Glutamatergic neuron (in vitro differentiated cells): ENCODE measurements at regions not wholly inside any gene's neighbourhood (a gene's known extent, or its start where the extent isn't known, plus 50 kb on each side); places are given as distances from the start of the nearest gene placed in this dataset.

ENCODE experiments used
- DNase-seq: peaks from one replicate; pipeline ENCODE4 v3.0.0; 2022
- H3K27ac Mint-ChIP-seq: one replicate; pipeline ENCODE4 v1.8.0; 2020; ENCODE audit warnings: mild to moderate bottlenecking, mixed read lengths, inconsistent platforms; ENCODE audit not compliant: unreplicated experiment
- H3K27me3 Mint-ChIP-seq: one replicate; pipeline ENCODE4 v1.8.0; 2020; ENCODE audit warnings: mild to moderate bottlenecking, moderate library complexity, mixed read lengths, inconsistent platforms; ENCODE audit not compliant: unreplicated experiment
- H3K36me3 Mint-ChIP-seq: one replicate; pipeline ENCODE4 v1.8.0; 2020; ENCODE audit warnings: mild to moderate bottlenecking, mixed read lengths, inconsistent platforms; ENCODE audit not compliant: unreplicated experiment
- H3K4me1 Mint-ChIP-seq: one replicate; pipeline ENCODE4 v1.8.0; 2020; ENCODE audit warnings: mild to moderate bottlenecking, low read depth, mixed read lengths, inconsistent platforms; ENCODE audit not compliant: unreplicated experiment
- H3K4me3 Mint-ChIP-seq: one replicate; pipeline ENCODE4 v1.8.0; 2020; ENCODE audit warnings: mild to moderate bottlenecking, mixed read lengths, inconsistent platforms; ENCODE audit not compliant: unreplicated experiment
- H3K9me3 Mint-ChIP-seq: one replicate; pipeline ENCODE4 v1.8.0; 2020; ENCODE audit warnings: mild to moderate bottlenecking, moderate library complexity, mixed read lengths, inconsistent platforms; ENCODE audit not compliant: unreplicated experiment
- TF ChIP-seq, protein P1 (sequence below): fragments of 200-600 bp; sonication (generic); IDR thresholded peaks from one replicate; pipeline ENCODE4 v1.5.0; 2021; ENCODE audit not compliant: partially characterized antibody, unreplicated experiment

DNA sequence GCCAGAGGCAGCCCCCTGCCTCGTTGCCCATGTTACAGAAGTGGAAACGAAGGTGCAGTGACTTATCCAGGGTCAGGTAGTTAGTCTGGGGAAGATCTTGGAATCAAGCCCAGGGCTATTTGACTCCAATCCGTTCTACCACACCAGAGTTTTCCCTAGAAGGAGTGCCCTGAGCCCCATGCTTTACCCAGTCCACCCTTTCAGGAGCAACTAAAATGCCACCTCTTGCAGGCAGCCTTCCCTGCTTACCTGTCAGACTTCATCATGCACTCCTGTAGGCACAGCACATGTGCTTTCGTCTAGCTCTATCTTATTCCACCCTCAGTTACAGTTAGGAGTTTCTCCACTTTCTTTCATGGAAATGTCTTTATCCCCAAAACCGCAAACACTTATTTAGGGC, 80.2 kb downstream of the CHST1 start:
- Mint-ChIP-seq H3K9me3 (peaks cover 4% of the 10 kb centered on the region), H3K36me3 (no peaks in the 10 kb centered on the region)

DNA sequence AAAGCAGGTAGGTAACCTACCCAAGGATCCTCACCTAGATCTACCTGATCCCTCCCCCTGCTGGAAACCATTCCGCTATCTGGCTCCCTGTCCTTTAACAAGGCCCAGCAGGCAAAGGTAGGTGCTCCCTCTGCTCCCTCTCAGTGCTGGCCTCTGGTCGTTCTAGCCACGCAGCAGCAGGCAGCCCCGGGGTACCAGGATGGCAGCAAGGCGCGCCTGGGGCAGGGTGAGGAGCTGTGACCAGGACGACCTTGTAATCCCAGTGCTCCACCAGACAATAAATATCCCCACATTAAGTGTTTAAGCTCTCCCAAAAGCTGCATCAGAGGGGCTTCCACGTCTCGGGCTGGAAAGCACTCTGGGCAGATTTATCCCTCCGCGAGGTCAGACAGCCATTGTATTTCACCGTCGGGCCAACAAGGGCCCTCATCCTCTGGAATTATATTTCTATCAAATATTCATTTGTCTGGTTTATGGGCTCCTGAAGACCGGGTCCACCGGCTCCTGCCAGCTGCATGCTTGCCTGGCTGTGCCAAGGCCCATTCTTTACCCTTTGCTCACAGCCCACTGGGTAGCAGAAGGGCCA, 81.3 kb downstream of the CHST1 start:
- no peak overlapping the region for H3K27ac Mint-ChIP-seq
- H3K4me1 Mint-ChIP-seq, result no peaks in the 10 kb centered on the region
- no peak for DNase-seq
- TF ChIP-seq, protein P1, sequence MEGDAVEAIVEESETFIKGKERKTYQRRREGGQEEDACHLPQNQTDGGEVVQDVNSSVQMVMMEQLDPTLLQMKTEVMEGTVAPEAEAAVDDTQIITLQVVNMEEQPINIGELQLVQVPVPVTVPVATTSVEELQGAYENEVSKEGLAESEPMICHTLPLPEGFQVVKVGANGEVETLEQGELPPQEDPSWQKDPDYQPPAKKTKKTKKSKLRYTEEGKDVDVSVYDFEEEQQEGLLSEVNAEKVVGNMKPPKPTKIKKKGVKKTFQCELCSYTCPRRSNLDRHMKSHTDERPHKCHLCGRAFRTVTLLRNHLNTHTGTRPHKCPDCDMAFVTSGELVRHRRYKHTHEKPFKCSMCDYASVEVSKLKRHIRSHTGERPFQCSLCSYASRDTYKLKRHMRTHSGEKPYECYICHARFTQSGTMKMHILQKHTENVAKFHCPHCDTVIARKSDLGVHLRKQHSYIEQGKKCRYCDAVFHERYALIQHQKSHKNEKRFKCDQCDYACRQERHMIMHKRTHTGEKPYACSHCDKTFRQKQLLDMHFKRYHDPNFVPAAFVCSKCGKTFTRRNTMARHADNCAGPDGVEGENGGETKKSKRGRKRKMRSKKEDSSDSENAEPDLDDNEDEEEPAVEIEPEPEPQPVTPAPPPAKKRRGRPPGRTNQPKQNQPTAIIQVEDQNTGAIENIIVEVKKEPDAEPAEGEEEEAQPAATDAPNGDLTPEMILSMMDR, result no peak
- H3K36me3 Mint-ChIP-seq, result no peaks in the 10 kb centered on the region
- peaks cover 4% of the 10 kb centered on the region for H3K9me3 Mint-ChIP-seq
- peaks cover 7% of the 10 kb centered on the region for H3K27me3 Mint-ChIP-seq
- H3K4me3 Mint-ChIP-seq, result no peak overlapping the region

More for the DNA sequence above, 80.2 kb downstream of the CHST1 start:
- peaks cover 6% of the 10 kb centered on the region for H3K27me3 Mint-ChIP-seq
- DNase-seq, result no peak
- H3K27ac Mint-ChIP-seq, result no peak overlapping the region
- no peaks in the 10 kb centered on the region for H3K4me1 Mint-ChIP-seq
- no peak overlapping the region for H3K4me3 Mint-ChIP-seq
- TF ChIP-seq, protein P1, result no peak

DNA sequence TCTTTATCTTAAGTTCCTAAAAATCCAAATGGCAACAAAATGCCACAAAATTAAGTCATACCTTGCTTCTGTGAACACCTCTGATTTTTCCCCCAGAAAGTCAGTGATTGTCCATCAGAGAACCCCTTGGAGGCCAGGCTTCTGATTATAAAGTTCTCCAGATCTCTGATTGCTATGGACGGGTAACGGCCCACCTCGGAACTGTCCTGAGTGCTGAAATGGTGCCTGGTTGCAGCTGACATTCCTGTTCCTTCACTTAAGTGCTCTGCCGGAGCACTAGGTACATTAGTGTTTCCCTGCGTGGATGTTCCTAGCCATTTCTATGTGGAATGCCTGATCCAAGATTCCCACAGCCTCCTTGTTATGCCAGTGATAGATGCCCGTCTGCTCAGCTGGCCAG, 85.0 kb downstream of the CHST1 start:
- Mint-ChIP-seq H3K27ac (no peak overlapping the region), H3K27me3 (peaks cover 7% of the 10 kb centered on the region), H3K4me1 (peaks cover 5% of the 10 kb centered on the region), H3K4me3 (no peak overlapping the region), H3K9me3 (peaks cover 4% of the 10 kb centered on the region), H3K36me3 (no peaks in the 10 kb centered on the region)
- no peak for DNase-seq
- TF ChIP-seq, protein P1, result no peak

DNA sequence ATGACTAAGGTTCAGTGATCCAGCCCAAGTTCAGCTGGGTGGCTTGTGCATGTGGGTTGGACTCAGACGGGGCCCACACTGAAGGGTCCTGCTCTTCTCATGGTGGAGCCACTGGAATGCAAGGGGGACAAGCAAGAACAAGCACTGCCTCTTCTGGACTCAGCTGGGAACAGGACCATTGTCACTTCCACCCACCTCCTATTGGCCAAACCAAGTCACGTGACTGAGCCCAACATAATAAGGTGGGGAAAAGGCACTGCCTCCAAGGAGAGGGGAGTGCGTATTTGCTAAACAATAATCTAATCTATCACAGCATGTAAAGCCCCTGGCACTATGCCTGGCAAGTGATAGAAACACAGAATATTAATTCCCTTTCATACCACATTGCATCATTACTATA, 87.1 kb downstream of the CHST1 start:
- Mint-ChIP-seq H3K36me3 (no peaks in the 10 kb centered on the region), H3K27me3 (peaks cover 10% of the 10 kb centered on the region), H3K9me3 (peaks cover 2% of the 10 kb centered on the region), H3K4me1 (peaks cover 10% of the 10 kb centered on the region), H3K4me3 (no peak overlapping the region), H3K27ac (no peak overlapping the region)
- DNase-seq, result no peak
- TF ChIP-seq, protein P1, result no peak

DNA sequence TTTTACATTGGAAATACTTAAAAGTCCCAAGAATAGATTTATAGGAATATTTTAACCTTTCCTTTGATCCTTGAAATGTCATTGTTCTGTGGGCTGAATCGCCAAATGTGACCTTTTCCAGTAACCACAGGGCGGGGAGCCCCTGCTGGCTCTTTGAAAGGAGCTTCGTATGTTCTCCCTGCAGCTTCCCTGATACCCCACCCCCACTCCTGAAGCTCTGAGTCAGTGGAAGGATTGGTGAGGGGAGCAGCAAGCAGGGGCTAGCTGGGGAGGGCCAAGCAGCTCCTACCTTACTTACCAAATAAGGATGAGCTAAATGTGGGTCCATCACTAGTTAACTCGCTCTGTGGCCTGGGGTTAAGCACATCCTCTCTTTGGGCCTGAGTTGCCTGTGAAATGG, 87.7 kb downstream of the CHST1 start:
- no peak for DNase-seq
- H3K9me3 Mint-ChIP-seq, result peaks cover 2% of the 10 kb centered on the region
- H3K4me1 Mint-ChIP-seq, result peaks cover 10% of the 10 kb centered on the region

More for the DNA sequence above, 87.7 kb downstream of the CHST1 start:
- no peak overlapping the region for H3K27ac Mint-ChIP-seq
- no peaks in the 10 kb centered on the region for H3K36me3 Mint-ChIP-seq
- no peak overlapping the region for H3K4me3 Mint-ChIP-seq
- TF ChIP-seq, protein P1, result no peak
- H3K27me3 Mint-ChIP-seq, result peaks cover 10% of the 10 kb centered on the region
